ENCODE measurements at regions not wholly inside any gene's neighbourhood (a gene's known extent, or its start where the extent isn't known, plus 50 kb on each side); places are given as distances from the start of the nearest gene placed in this dataset.

- TF ChIP-seq, protein P1, sequence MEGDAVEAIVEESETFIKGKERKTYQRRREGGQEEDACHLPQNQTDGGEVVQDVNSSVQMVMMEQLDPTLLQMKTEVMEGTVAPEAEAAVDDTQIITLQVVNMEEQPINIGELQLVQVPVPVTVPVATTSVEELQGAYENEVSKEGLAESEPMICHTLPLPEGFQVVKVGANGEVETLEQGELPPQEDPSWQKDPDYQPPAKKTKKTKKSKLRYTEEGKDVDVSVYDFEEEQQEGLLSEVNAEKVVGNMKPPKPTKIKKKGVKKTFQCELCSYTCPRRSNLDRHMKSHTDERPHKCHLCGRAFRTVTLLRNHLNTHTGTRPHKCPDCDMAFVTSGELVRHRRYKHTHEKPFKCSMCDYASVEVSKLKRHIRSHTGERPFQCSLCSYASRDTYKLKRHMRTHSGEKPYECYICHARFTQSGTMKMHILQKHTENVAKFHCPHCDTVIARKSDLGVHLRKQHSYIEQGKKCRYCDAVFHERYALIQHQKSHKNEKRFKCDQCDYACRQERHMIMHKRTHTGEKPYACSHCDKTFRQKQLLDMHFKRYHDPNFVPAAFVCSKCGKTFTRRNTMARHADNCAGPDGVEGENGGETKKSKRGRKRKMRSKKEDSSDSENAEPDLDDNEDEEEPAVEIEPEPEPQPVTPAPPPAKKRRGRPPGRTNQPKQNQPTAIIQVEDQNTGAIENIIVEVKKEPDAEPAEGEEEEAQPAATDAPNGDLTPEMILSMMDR (IDR thresholded peaks at IDR 0.05; ENCODE audit: insufficient read depth, low read length): no peak
- TF ChIP-seq POLR2AphosphoS5 (IDR thresholded peaks at IDR 0.05; ENCODE audit: low read depth): no peak
Observed at GRCh38 chr4:65819192-65819591, 148.9 kb upstream of the EPHA5 start.

All from HL-60 (cell line).